Tibial nerve (tissue), 3 donors: ENCODE measurements at regions not wholly inside any gene's neighbourhood (a gene's known extent, or its start where the extent isn't known, plus 50 kb on each side); places are given as distances from the start of the nearest gene placed in this dataset.

Source experiments
- CTCF ChIP-seq, 5 experiments: fragments of 200-600 bp in 3 of 5; fragments of 450-650 bp in 2 of 5; sonication (generic) in 3 of 5; IDR thresholded peaks; one replicate each; pipeline ENCODE4 v1.5.1; 2016 to 2019; ENCODE audit warnings: antibody characterized with exemption in 5 of 5, mild to moderate bottlenecking in 3 of 5, moderate library complexity in 2 of 5
- POLR2A ChIP-seq, 2 donors: fragments of 450-650 bp; IDR thresholded peaks; one replicate each; pipeline ENCODE4 v1.6.1; 2017; ENCODE audit warnings: antibody characterized with exemption in 2 of 2, mild to moderate bottlenecking in 2 of 2, moderate library complexity in 2 of 2

- TF ChIP-seq POLR2A (IDR thresholded peaks at IDR 0.05) (no peak), CTCF (IDR thresholded peaks at IDR 0.05) (no peak)
These were observed 703.0 kb downstream of the TMEM182 start for GRCh38 chr2:103464831-103465230.
